Neural progenitor cell (in vitro differentiated cells): ENCODE measurements at regions not wholly inside any gene's neighbourhood (a gene's known extent, or its start where the extent isn't known, plus 50 kb on each side); places are given as distances from the start of the nearest gene placed in this dataset.

ENCODE experiments used
- CTCF ChIP-seq: fragments of 200-600 bp; sonication (generic); IDR thresholded peaks from 2 replicates; pipeline ENCODE4 v1.5.1; 2017; ENCODE audit warnings: antibody characterized with exemption, mild to moderate bottlenecking
- EZH2 ChIP-seq: fragments of 200-600 bp; sonication (generic); IDR thresholded peaks from 2 replicates; pipeline ENCODE4 v1.6.1; 2017; ENCODE audit warnings: antibody characterized with exemption, mild to moderate bottlenecking, moderate library complexity
- EZH2phosphoT487 ChIP-seq: fragments of 200-600 bp; sonication (generic); IDR thresholded peaks from 2 replicates; pipeline ENCODE4 v1.6.1; 2017; ENCODE audit warnings: antibody characterized with exemption

- no peak for TF ChIP-seq CTCF
- no peak for TF ChIP-seq EZH2
- TF ChIP-seq EZH2phosphoT487, result no peak
Observed at GRCh38 chr12:124663771-124664366, 96.5 kb upstream of the NCOR2 start.
